Bronchial epithelial cell (primary cell): ENCODE measurements at regions not wholly inside any gene's neighbourhood (a gene's known extent, or its start where the extent isn't known, plus 50 kb on each side); places are given as distances from the start of the nearest gene placed in this dataset.

Source experiments
- DNase-seq: peaks from one replicate; pipeline ENCODE4 v3.0.0-alpha.2; 2010; ENCODE audit warnings: low read depth
- FAIRE-seq: peaks from 2 replicates; lab custom pipeline; 2011; peaks lifted over from hg19 to GRCh38; lab: Jason Lieb, UNC
- H3K27me3 ChIP-seq: 2 replicates; pipeline ENCODE4 v1.5.1; 2011; ENCODE audit warnings: low read length; ENCODE audit not compliant: control insufficient read depth, insufficient read depth
- H3K36me3 ChIP-seq: 2 replicates; pipeline ENCODE4 v1.5.1; 2011; ENCODE audit warnings: low read length; ENCODE audit not compliant: control insufficient read depth, insufficient read depth
- H3K4me3 ChIP-seq: 2 replicates; pipeline ENCODE4 v1.5.1; 2011; ENCODE audit warnings: mild to moderate bottlenecking, low read depth, low read length, control low read depth
- TF ChIP-seq, protein P1 (sequence below): IDR thresholded peaks from 2 replicates; pipeline ENCODE4 v1.5.1; 2011; ENCODE audit warnings: mild to moderate bottlenecking, moderate library complexity, low read length, control low read depth, inconsistent platforms; ENCODE audit not compliant: insufficient read depth, severe bottlenecking

DNA sequence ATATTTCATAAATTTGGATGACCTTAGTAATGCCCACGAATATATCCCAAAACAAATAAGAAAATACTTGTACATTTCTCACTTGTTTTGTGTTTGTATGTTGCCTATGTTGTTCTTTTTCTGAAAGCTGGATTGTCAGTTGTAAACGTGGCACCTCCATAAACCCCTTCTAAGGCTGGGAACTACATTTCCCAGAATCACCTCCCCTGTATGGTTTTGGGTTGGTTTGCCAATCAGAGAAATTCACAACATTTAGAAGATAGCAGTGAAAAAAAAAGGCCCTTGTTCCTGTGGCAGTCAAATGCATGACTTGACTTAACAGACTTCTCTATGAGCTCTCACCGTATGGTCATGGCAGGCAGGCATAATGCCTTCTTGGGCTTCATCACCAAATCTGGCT is 676.3 kb upstream of the STEAP1 start:
- H3K27me3 ChIP-seq: no peaks in the 10 kb centered on the region
- no peak overlapping the region for H3K4me3 ChIP-seq
- H3K36me3 ChIP-seq: no peaks in the 10 kb centered on the region
- TF ChIP-seq, protein P1, sequence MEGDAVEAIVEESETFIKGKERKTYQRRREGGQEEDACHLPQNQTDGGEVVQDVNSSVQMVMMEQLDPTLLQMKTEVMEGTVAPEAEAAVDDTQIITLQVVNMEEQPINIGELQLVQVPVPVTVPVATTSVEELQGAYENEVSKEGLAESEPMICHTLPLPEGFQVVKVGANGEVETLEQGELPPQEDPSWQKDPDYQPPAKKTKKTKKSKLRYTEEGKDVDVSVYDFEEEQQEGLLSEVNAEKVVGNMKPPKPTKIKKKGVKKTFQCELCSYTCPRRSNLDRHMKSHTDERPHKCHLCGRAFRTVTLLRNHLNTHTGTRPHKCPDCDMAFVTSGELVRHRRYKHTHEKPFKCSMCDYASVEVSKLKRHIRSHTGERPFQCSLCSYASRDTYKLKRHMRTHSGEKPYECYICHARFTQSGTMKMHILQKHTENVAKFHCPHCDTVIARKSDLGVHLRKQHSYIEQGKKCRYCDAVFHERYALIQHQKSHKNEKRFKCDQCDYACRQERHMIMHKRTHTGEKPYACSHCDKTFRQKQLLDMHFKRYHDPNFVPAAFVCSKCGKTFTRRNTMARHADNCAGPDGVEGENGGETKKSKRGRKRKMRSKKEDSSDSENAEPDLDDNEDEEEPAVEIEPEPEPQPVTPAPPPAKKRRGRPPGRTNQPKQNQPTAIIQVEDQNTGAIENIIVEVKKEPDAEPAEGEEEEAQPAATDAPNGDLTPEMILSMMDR: no peak
- FAIRE-seq (no peak), DNase-seq (no peak)

DNA sequence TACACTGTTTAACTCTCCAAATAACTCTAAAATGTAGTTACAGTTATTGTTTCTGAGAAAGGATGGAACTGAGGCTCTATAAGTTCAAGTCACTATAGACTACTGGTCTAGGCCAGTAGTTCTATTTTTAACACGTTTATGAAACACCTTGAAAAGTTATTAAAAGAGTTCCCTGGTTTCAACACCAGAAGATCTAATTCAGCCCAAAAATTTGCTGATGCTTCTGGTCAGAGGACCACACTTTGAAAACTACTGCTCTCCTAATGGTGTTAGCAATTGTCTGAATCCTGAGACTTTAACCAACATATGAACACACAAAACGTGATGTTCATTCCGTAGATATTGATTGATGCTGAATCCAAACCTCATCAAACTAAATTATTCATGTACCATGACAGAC is 658.6 kb upstream of the STEAP1 start:
- DNase-seq (no peak), FAIRE-seq (no peak)
- Histone ChIP-seq H3K36me3 (no peaks in the 10 kb centered on the region), H3K4me3 (no peak overlapping the region), H3K27me3 (no peaks in the 10 kb centered on the region)
- TF ChIP-seq, protein P1: no peak

DNA sequence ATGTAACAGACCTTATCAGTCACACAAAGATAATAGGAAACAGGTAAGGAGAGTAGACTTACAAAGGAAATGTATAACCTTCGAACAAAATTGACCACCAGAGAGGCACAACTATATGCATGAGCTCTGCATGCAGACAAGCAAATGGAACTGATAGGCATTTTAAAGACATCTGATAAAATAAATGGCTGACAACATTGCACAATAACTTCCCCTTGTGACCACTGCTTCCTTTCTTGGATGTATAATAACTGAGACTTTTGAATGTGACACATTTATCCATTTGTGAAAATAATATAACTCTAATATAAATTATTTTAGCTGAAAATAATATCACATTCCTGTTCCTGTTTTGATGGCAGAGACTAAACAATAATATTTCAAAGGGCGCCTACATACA is 654.2 kb upstream of the STEAP1 start:
- Histone ChIP-seq H3K36me3 (no peaks in the 10 kb centered on the region), H3K27me3 (no peaks in the 10 kb centered on the region)
- FAIRE-seq: no peak

DNA sequence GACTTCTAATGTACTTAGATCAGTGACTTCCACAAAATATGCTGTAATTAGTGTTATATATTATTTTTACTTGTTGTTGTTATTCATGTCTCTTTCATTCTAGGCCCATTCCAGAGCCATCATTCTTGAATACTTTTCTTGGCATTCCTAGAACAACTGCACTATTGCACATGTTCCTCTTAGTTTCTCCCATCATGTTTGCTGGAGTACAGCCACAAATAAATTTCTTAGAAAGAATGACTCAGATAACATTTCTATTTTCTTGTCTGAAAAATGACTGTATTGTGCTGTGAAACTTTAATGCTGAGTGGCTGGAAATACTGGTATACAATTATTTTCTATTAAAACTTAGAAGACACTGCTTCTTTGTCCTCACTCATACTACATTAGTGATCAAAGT is 651.0 kb upstream of the STEAP1 start:
- FAIRE-seq (no peak), DNase-seq (no peak)
- H3K36me3 ChIP-seq: no peaks in the 10 kb centered on the region
- H3K27me3 ChIP-seq: no peaks in the 10 kb centered on the region
- H3K4me3 ChIP-seq: no peak overlapping the region
- TF ChIP-seq, protein P1: no peak

More for the DNA sequence above, 654.2 kb upstream of the STEAP1 start:
- TF ChIP-seq, protein P1: no peak
- no peak overlapping the region for H3K4me3 ChIP-seq
- no peak for DNase-seq

DNA sequence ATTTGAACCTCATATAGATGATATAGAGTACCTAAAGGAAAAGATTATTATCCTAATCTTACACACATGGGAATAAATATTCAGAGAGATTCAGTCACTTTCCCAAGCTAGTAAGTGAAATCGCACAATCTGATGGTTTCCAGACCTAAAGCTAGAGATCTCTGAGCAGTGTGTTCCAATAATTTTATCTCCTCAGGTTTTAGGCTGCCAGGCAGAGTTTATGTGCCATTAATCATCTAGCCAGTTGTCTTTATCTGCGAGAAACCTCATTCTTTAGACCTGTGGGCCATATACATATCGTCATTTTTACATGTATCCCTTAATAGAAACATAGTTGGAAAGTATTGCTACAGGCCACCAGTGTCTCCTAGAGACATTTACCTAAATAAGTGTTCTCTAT is 647.2 kb upstream of the STEAP1 start:
- DNase-seq: no peak
- FAIRE-seq: no peak
- Histone ChIP-seq H3K36me3 (no peaks in the 10 kb centered on the region), H3K4me3 (no peak overlapping the region), H3K27me3 (no peaks in the 10 kb centered on the region)
- TF ChIP-seq, protein P1: no peak

DNA sequence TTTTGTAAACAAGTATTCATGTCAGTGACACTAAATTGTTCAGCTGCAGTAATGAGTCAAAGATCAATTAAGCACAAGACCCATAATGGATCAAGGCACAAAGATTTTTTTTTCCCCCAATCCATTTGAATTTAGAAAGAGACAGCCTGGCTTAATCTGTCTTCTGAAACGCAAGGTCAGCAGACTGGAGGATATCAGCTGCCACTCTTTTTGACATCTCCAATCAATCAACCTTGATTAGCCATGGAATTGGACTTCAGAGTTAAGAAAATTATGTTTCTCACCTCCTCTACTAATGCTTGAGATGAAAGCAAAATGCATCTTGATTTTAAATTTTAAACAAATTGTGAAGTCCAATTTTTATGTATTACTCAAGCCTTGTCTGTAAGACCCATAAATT is 642.4 kb upstream of the STEAP1 start:
- FAIRE-seq: no peak
- no peak overlapping the region for H3K4me3 ChIP-seq
- DNase-seq: no peak
- TF ChIP-seq, protein P1: no peak
- H3K36me3 ChIP-seq: no peaks in the 10 kb centered on the region
- H3K27me3 ChIP-seq: no peaks in the 10 kb centered on the region
